Peyer's patch (tissue), 4 donors: ENCODE measurements at regions not wholly inside any gene's neighbourhood (a gene's known extent, or its start where the extent isn't known, plus 50 kb on each side); places are given as distances from the start of the nearest gene placed in this dataset.

Experiments
- DNase-seq, 3 donors: peaks; one replicate each; pipeline ENCODE4 v3.0.0-alpha.2; 2017 to 2019
- H3K27ac ChIP-seq, 4 donors: fragments of 200-600 bp; sonication (generic); one replicate each; pipeline ENCODE4 v1.5.1; 2016 to 2019
- H3K27me3 ChIP-seq, 2 donors: fragments of 200-600 bp; sonication (generic); one replicate each; pipeline ENCODE4 v1.5.1; 2019
- H3K36me3 ChIP-seq, 3 donors: fragments of 200-600 bp; sonication (generic); one replicate each; pipeline ENCODE4 v1.5.1; 2016 to 2019
- H3K4me1 ChIP-seq, 4 donors: fragments of 200-600 bp; sonication (generic); one replicate each; pipeline ENCODE4 v1.5.1; 2016 to 2019
- H3K4me3 ChIP-seq, 4 donors: fragments of 200-600 bp; sonication (generic); 1 replicate in 3 of 4; 2 replicates in 1 of 4; pipeline ENCODE4 v1.5.1; 2016 to 2019; ENCODE audit warnings: mild to moderate bottlenecking in 1 of 4
- H3K9me3 ChIP-seq, 4 donors: fragments of 200-600 bp; sonication (generic); one replicate each; pipeline ENCODE4 v1.5.1; 2016 to 2019; ENCODE audit warnings: mild to moderate bottlenecking in 1 of 4
- POLR2A ChIP-seq, 2 donors: fragments of 450-650 bp; IDR thresholded peaks; one replicate each; pipeline ENCODE4 v1.5.1; 2017; ENCODE audit warnings: antibody characterized with exemption in 2 of 2, mild to moderate bottlenecking in 2 of 2, moderate library complexity in 2 of 2
- TF ChIP-seq, protein P1 (sequence below), 6 experiments: fragments of 450-650 bp in 4 of 6; fragments of 200-600 bp in 2 of 6; sonication (generic) in 1 of 6; IDR thresholded peaks; one replicate each; pipeline ENCODE4 v1.5.1; 2017 to 2019; ENCODE audit warnings: antibody characterized with exemption in 6 of 6, mild to moderate bottlenecking in 3 of 6, moderate library complexity in 1 of 6

GRCh38 chr7:71026680-71027079, 105.3 kb upstream of the GALNT17 start:
- no peak for DNase-seq
- TF ChIP-seq, protein P1, sequence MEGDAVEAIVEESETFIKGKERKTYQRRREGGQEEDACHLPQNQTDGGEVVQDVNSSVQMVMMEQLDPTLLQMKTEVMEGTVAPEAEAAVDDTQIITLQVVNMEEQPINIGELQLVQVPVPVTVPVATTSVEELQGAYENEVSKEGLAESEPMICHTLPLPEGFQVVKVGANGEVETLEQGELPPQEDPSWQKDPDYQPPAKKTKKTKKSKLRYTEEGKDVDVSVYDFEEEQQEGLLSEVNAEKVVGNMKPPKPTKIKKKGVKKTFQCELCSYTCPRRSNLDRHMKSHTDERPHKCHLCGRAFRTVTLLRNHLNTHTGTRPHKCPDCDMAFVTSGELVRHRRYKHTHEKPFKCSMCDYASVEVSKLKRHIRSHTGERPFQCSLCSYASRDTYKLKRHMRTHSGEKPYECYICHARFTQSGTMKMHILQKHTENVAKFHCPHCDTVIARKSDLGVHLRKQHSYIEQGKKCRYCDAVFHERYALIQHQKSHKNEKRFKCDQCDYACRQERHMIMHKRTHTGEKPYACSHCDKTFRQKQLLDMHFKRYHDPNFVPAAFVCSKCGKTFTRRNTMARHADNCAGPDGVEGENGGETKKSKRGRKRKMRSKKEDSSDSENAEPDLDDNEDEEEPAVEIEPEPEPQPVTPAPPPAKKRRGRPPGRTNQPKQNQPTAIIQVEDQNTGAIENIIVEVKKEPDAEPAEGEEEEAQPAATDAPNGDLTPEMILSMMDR (IDR thresholded peaks at IDR 0.05) = no peak
- no peak for TF ChIP-seq POLR2A (IDR thresholded peaks at IDR 0.05)
- no peak overlapping the region for H3K4me3 ChIP-seq
- no peaks in the 10 kb centered on the region for H3K4me1 ChIP-seq
- H3K9me3 ChIP-seq = no peaks in the 10 kb centered on the region
- no peak overlapping the region for H3K27ac ChIP-seq
- no peaks in the 10 kb centered on the region for H3K36me3 ChIP-seq
- H3K27me3 ChIP-seq = no peaks in the 10 kb centered on the region

DNA sequence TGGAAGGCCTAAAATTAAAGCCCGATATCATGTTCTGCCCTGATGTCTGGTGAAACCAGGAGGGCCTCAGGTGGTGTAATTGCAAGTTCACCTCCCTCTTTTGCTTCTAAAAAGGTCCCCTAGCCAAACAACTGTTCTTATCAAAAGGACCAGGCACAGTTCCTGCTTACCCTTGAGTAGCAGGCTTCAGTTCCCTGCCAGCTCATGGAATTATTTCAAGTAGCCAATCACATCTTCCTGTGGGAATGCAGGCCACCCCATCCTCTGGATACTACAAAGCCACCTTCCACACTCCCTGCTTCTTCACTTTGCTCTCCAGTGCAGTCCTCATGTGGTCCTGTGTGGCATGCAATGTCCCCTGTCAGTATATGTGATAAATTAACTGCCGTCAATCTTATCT, 97.7 kb upstream of the GALNT17 start:
- TF ChIP-seq, protein P1 (IDR thresholded peaks at IDR 0.05) = no peak
- TF ChIP-seq POLR2A (IDR thresholded peaks at IDR 0.05) = no peak
- Histone ChIP-seq H3K9me3 (no peaks in the 10 kb centered on the region), H3K4me3 (no peak overlapping the region), H3K27ac (no peak overlapping the region), H3K36me3 (no peaks in the 10 kb centered on the region), H3K27me3 (no peaks in the 10 kb centered on the region), H3K4me1 (no peaks in the 10 kb centered on the region)
- no peak for DNase-seq

- no peaks in the 10 kb centered on the region for H3K27me3 ChIP-seq
- DNase-seq = no peak
- no peak overlapping the region for H3K27ac ChIP-seq
- H3K4me1 ChIP-seq = no peaks in the 10 kb centered on the region
- TF ChIP-seq, protein P1 (IDR thresholded peaks at IDR 0.05) = no peak
- TF ChIP-seq POLR2A (IDR thresholded peaks at IDR 0.05) = no peak
- H3K9me3 ChIP-seq = no peaks in the 10 kb centered on the region
- no peaks in the 10 kb centered on the region for H3K36me3 ChIP-seq
- no peak overlapping the region for H3K4me3 ChIP-seq
These were observed 89.4 kb upstream of the GALNT17 start for GRCh38 chr7:71042591-71042990.

DNA sequence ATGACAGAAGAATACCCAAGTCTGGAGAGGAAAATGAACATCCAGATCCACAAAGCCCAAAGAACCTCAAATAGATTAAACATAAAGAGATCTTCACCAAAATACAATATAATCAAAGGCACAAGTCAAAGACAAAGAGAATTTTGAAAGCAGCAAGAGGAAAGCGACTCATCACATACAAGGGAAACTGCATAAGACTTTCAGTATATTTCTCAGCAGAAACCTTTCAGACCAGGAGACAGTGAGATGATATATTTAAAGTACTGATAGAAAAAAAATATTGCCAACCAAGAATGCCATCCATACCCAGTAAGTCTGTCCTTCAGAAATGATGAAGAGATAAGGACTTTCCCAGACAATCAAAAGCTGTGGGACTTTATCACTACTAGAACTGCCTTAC, 81.5 kb upstream of the GALNT17 start:
- Histone ChIP-seq H3K4me3 (no peak overlapping the region), H3K27ac (no peak overlapping the region), H3K27me3 (no peaks in the 10 kb centered on the region), H3K4me1 (no peaks in the 10 kb centered on the region), H3K9me3 (peaks cover 0 to 15% (median 0%) of the 10 kb centered on the region in 4 donors), H3K36me3 (no peaks in the 10 kb centered on the region)
- DNase-seq = no peak
- TF ChIP-seq POLR2A (IDR thresholded peaks at IDR 0.05) = no peak
- TF ChIP-seq, protein P1 (IDR thresholded peaks at IDR 0.05) = no peak

DNA sequence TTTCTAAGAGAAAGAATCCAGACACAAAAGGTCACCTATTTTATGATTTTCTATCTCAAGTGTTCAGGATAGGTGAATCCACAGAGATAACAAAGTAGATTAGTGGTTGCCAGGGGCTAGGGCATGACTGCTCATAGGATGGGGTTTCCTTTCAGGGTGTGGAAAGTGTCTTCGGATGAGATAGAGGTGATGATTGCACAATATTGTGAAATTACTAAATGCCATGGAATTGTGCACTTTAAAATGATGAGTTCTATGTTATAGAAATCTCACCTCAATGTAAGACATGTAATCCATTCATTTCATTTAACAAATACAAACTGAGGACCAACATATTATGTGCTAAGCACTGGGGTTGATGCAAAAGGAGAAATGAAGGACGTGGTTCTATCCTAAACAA, 76.4 kb upstream of the GALNT17 start:
- TF ChIP-seq, protein P1 (IDR thresholded peaks at IDR 0.05) = no peak
- TF ChIP-seq POLR2A (IDR thresholded peaks at IDR 0.05) = no peak
- Histone ChIP-seq H3K9me3 (peaks cover 0 to 8% (median 0%) of the 10 kb centered on the region in 4 donors), H3K27me3 (no peaks in the 10 kb centered on the region), H3K4me1 (no peaks in the 10 kb centered on the region), H3K4me3 (no peak overlapping the region), H3K36me3 (no peaks in the 10 kb centered on the region), H3K27ac (no peak overlapping the region)
- DNase-seq = no peak
